PC-3 (cell line): ENCODE measurements at regions not wholly inside any gene's neighbourhood (a gene's known extent, or its start where the extent isn't known, plus 50 kb on each side); places are given as distances from the start of the nearest gene placed in this dataset.

Experiments used
- ATAC-seq: fragments of 200-7000 bp; cut with Tn5 transposase; 2 replicates; pipeline ENCODE4 v1.9.1; 2020; ENCODE audit warnings: mild to moderate bottlenecking, moderate library complexity
- BruUV-seq: library from RNA; stranded (reverse); fragments of 400-500 nt; replicated peaks from 2 replicates; lab custom pipeline; 2021; lab: Mats Ljungman, UMichigan
- CTCF ChIA-PET: fragments of 300-600 bp; sonication (Branson Sonifier 250); formaldehyde crosslinking; loops from one replicate; lab custom pipeline; 2022; ENCODE audit warnings: antibody characterized with exemption; lab: Charles Lee
- POLR2A ChIA-PET: fragments of 300-600 bp; sonication (Branson Sonifier 250); formaldehyde crosslinking; loops from one replicate; lab custom pipeline; 2022; ENCODE audit warnings: antibody characterized with exemption; ENCODE audit not compliant: unreplicated experiment; lab: Charles Lee
- DNase-seq: peaks from one replicate; pipeline ENCODE4 v3.0.0-alpha.2; 2015
- H2AFZ ChIP-seq: fragments of 300-600 bp; sonication (generic); 2 replicates; pipeline ENCODE4 v1.6.0; 2016; ENCODE audit warnings: antibody characterized with exemption, low read length
- H3F3A ChIP-seq: fragments of 300-600 bp; sonication (generic); one replicate; pipeline ENCODE4 v1.6.0; 2017; ENCODE audit warnings: antibody characterized with exemption, low read length, control low read depth, mild to moderate bottlenecking; ENCODE audit not compliant: unreplicated experiment
- H3K27ac ChIP-seq: fragments of 300-600 bp; sonication (generic); 2 replicates; pipeline ENCODE4 v1.5.1; 2016; ENCODE audit warnings: mild to moderate bottlenecking, low read length
- H3K27me3 ChIP-seq: fragments of 300-600 bp; sonication (generic); 2 replicates; pipeline ENCODE4 v1.6.1; 2016; ENCODE audit warnings: low read length, mixed read lengths
- H3K36me3 ChIP-seq: fragments of 300-600 bp; sonication (generic); 2 replicates; pipeline ENCODE4 v1.6.1; 2016; ENCODE audit warnings: low read depth, mixed run types, low read length, mixed read lengths
- H3K4me1 ChIP-seq: fragments of 300-600 bp; sonication (generic); 2 replicates; pipeline ENCODE4 v1.5.1; 2016; ENCODE audit warnings: low read length; ENCODE audit not compliant: insufficient read depth
- H3K4me2 ChIP-seq: fragments of 300-600 bp; sonication (generic); 2 replicates; pipeline ENCODE4 v1.6.0; 2016; ENCODE audit warnings: low read length
- H3K4me3 ChIP-seq: fragments of 300-600 bp; sonication (generic); 2 replicates; pipeline ENCODE4 v1.5.1; 2016; ENCODE audit warnings: mild to moderate bottlenecking, low read length, mixed read lengths
- H3K79me2 ChIP-seq: fragments of 300-600 bp; sonication (generic); 2 replicates; pipeline ENCODE4 v1.6.1; 2017; ENCODE audit warnings: low read length, mixed read lengths
- H3K9ac ChIP-seq: fragments of 300-600 bp; sonication (generic); 2 replicates; pipeline ENCODE4 v1.6.0; 2016; ENCODE audit warnings: mild to moderate bottlenecking, low read length
- H3K9me2 ChIP-seq: fragments of 300-600 bp; sonication (generic); replicated peaks from 2 replicates; pipeline ENCODE4 v1.6.1; 2016; ENCODE audit warnings: mixed run types, low read length, mixed read lengths
- H3K9me3 ChIP-seq: fragments of 300-600 bp; sonication (generic); 2 replicates; pipeline ENCODE4 v1.6.1; 2016; ENCODE audit warnings: low read length, mixed read lengths
- H4K20me1 ChIP-seq: fragments of 300-600 bp; sonication (generic); 2 replicates; pipeline ENCODE4 v1.6.1; 2016; ENCODE audit warnings: low read length, mixed read lengths
- CTCF ChIP-seq: fragments of 300-600 bp; sonication (generic); conservative IDR thresholded peaks from 2 replicates; pipeline ENCODE4 v1.5.1; 2017; ENCODE audit warnings: antibody characterized with exemption, low read depth, mild to moderate bottlenecking, low read length
- EZH2 ChIP-seq: fragments of 300-600 bp; sonication (generic); IDR thresholded peaks from one replicate; pipeline ENCODE4 v1.6.1; 2017; ENCODE audit warnings: antibody characterized with exemption, mild to moderate bottlenecking, low read length; ENCODE audit not compliant: unreplicated experiment
- EZH2phosphoT487 ChIP-seq: fragments of 300-600 bp; sonication (generic); IDR thresholded peaks from 2 replicates; pipeline ENCODE4 v1.6.1; 2018; ENCODE audit warnings: mild to moderate bottlenecking, antibody characterized with exemption, low read length, borderline replicate concordance
- intact Hi-C: fragments of 100-400 bp; cut with micrococcal nuclease; formaldehyde crosslinking; loops from 2 replicates; pipeline ENCODE4 v1.9.0; 2023

GRCh38 chr10:16352146-16352545 is 84.7 kb upstream of the PTER start:
- Histone ChIP-seq H3K9me2 (no peaks in the 10 kb centered on the region), H3K79me2 (no peaks in the 10 kb centered on the region), H3F3A (no peaks in the 10 kb centered on the region), H3K27ac (no peak overlapping the region), H3K4me3 (no peak overlapping the region), H4K20me1 (no peaks in the 10 kb centered on the region), H3K4me2 (no peak overlapping the region), H3K9ac (no peak overlapping the region), H3K4me1 (no peaks in the 10 kb centered on the region), H3K9me3 (no peaks in the 10 kb centered on the region), H3K36me3 (no peaks in the 10 kb centered on the region), H2AFZ (no peak overlapping the region), H3K27me3 (no peaks in the 10 kb centered on the region)
- no peak for DNase-seq
- ATAC-seq, result no peak
- no TSS peak for BruUV-seq
- TF ChIP-seq EZH2phosphoT487 (no peak), CTCF (no peak), EZH2 (no peak)
- intact Hi-C loops, result no loop called here
- POLR2A ChIA-PET, result no interaction called here
- CTCF ChIA-PET, result no interaction called here

- no peak overlapping the region for H3K4me3 ChIP-seq
- no peaks in the 10 kb centered on the region for H3K36me3 ChIP-seq
- CTCF ChIA-PET, result no interaction called here
- ATAC-seq (no peak), DNase-seq (no peak)
- H3K27ac ChIP-seq, result no peak overlapping the region
- H3K4me2 ChIP-seq, result no peak overlapping the region
- intact Hi-C loops, result no loop called here
- H2AFZ ChIP-seq, result no peak overlapping the region
- no peak overlapping the region for H3K9ac ChIP-seq
- TF ChIP-seq CTCF, result no peak
- no peak for TF ChIP-seq EZH2
- no peak for TF ChIP-seq EZH2phosphoT487
- H3K79me2 ChIP-seq, result no peaks in the 10 kb centered on the region
- no peaks in the 10 kb centered on the region for H3K9me2 ChIP-seq
- no peaks in the 10 kb centered on the region for H3K4me1 ChIP-seq
- no TSS peak for BruUV-seq
- no peaks in the 10 kb centered on the region for H3F3A ChIP-seq
- H4K20me1 ChIP-seq, result no peaks in the 10 kb centered on the region
- H3K27me3 ChIP-seq, result no peaks in the 10 kb centered on the region
- H3K9me3 ChIP-seq, result no peaks in the 10 kb centered on the region
- POLR2A ChIA-PET, result no interaction called here
Measured at GRCh38 chr10:16360001-16360400, 76.8 kb upstream of the PTER start.

- ChIA-PET CTCF (no interaction called here), POLR2A (no interaction called here)
- H3K9me2 ChIP-seq, result no peaks in the 10 kb centered on the region
- H3K27me3 ChIP-seq, result no peaks in the 10 kb centered on the region
- ATAC-seq, result no peak
- H3K27ac ChIP-seq, result no peak overlapping the region
- H4K20me1 ChIP-seq, result no peaks in the 10 kb centered on the region
- no peaks in the 10 kb centered on the region for H3K4me1 ChIP-seq
- H3K4me3 ChIP-seq, result no peak overlapping the region
- H3F3A ChIP-seq, result no peaks in the 10 kb centered on the region
- no peak overlapping the region for H2AFZ ChIP-seq
- no peaks in the 10 kb centered on the region for H3K9me3 ChIP-seq
- H3K36me3 ChIP-seq, result no peaks in the 10 kb centered on the region
- no peaks in the 10 kb centered on the region for H3K79me2 ChIP-seq
- no TSS peak for BruUV-seq
- no peak for TF ChIP-seq EZH2phosphoT487
- no peak for TF ChIP-seq EZH2
- H3K9ac ChIP-seq, result no peak overlapping the region
- no peak for DNase-seq
- intact Hi-C loops, result no loop called here
- no peak overlapping the region for H3K4me2 ChIP-seq
Measured at GRCh38 chr10:16360425-16360824, 76.4 kb upstream of the PTER start.
